GM12878 (cell line): ENCODE measurements at regions not wholly inside any gene's neighbourhood (a gene's known extent, or its start where the extent isn't known, plus 50 kb on each side); places are given as distances from the start of the nearest gene placed in this dataset.

ENCODE experiments used
- ATAC-seq: fragments of 200-7000 bp; cut with Tn5 transposase; 3 replicates; pipeline ENCODE4 v1.9.1; 2020; ENCODE audit warnings: mild to moderate bottlenecking, moderate library complexity
- BruUV-seq: library from RNA; stranded (reverse); fragments of 400-500 nt; replicated peaks from 2 replicates; lab custom pipeline; 2021; lab: Mats Ljungman, UMichigan
- CTCF ChIA-PET: fragments of 300-600 bp; sonication (Branson Sonifier 250); formaldehyde crosslinking; extraction: SDS; loops from one replicate; lab custom pipeline; 2021; ENCODE audit warnings: inconsistent platforms; lab: Yijun Ruan, JAX
- POLR2A ChIA-PET: fragments of 350-600 bp; formaldehyde crosslinking; extraction: SDS; loops from one replicate; lab custom pipeline; 2021; ENCODE audit warnings: inconsistent platforms; lab: Charles Lee
- RAD21 ChIA-PET: fragments of 300-600 bp; sonication (Branson Sonifier 250); formaldehyde crosslinking; loops from one replicate; lab custom pipeline; 2023; ENCODE audit warnings: antibody characterized with exemption; ENCODE audit not compliant: unreplicated experiment; lab: Charles Lee
- SMC1A ChIA-PET: fragments of 300-600 bp; sonication (Branson Sonifier 250); formaldehyde crosslinking; loops from one replicate; lab custom pipeline; 2023; ENCODE audit not compliant: unreplicated experiment, uncharacterized antibody; lab: Charles Lee
- DNase-seq: peaks from one replicate; pipeline ENCODE4 v3.0.0-alpha.2; 2011; ENCODE audit warnings: low read depth, low spot score
- FAIRE-seq: peaks from 3 replicates; lab custom pipeline; 2011; peaks lifted over from hg19 to GRCh38; lab: Jason Lieb, UNC
- H2AFZ ChIP-seq: 2 replicates; pipeline ENCODE4 v1.6.0; 2011; ENCODE audit warnings: low read depth, low read length, control low read depth; ENCODE audit not compliant: control insufficient read depth
- H3K27ac ChIP-seq: 2 replicates; pipeline ENCODE4 v1.5.1; 2011; ENCODE audit warnings: control low read depth; ENCODE audit not compliant: control insufficient read depth, insufficient read depth
- H3K27me3 ChIP-seq, 2 experiments: replicated peaks in 1 of 2; 2 replicates each; pipeline versions ENCODE4 v1.6.0 to v1.6.1; 2011; ENCODE audit warnings: low read length in 1 of 2; ENCODE audit not compliant: control insufficient read depth in 2 of 2, insufficient read depth in 2 of 2
- H3K36me3 ChIP-seq, 2 experiments: 2 replicates each; pipeline ENCODE4 v1.5.1; 2011; ENCODE audit warnings: low read length in 1 of 2; ENCODE audit not compliant: control insufficient read depth in 2 of 2, insufficient read depth in 2 of 2
- H3K4me1 ChIP-seq: 2 replicates; pipeline ENCODE4 v1.6.1; 2011; ENCODE audit warnings: mild to moderate bottlenecking, low read length, moderate library complexity, mixed read lengths; ENCODE audit not compliant: control insufficient read depth, insufficient read depth
- H3K4me2 ChIP-seq: 2 replicates; pipeline ENCODE4 v1.6.0; 2011; ENCODE audit warnings: control low read depth; ENCODE audit not compliant: control insufficient read depth, insufficient read depth
- H3K4me3 ChIP-seq: fragments of 200-600 bp; sonication (generic); 2 replicates; pipeline ENCODE4 v1.5.1; 2016
- H3K79me2 ChIP-seq: 2 replicates; pipeline ENCODE4 v1.6.0; 2011; ENCODE audit warnings: low read length; ENCODE audit not compliant: control insufficient read depth, insufficient read depth
- H3K9ac ChIP-seq: 2 replicates; pipeline ENCODE4 v1.8.0; 2011; ENCODE audit warnings: low read length, control low read depth, mixed read lengths; ENCODE audit not compliant: control insufficient read depth, insufficient read depth
- H3K9me3 ChIP-seq: replicated peaks from 3 replicates; pipeline ENCODE4 v1.5.1; 2011; ENCODE audit warnings: mild to moderate bottlenecking, low read length; ENCODE audit not compliant: control insufficient read depth, insufficient read depth
- H4K20me1 ChIP-seq: 2 replicates; pipeline ENCODE4 v1.6.0; 2011; ENCODE audit not compliant: control insufficient read depth, insufficient read depth
- ATF3 ChIP-seq: IDR thresholded peaks from 2 replicates; pipeline ENCODE4 v1.6.1; 2011; ENCODE audit warnings: low read depth, mild to moderate bottlenecking, low read length, moderate library complexity, borderline replicate concordance; ENCODE audit errors: extremely low read depth
- CREM ChIP-seq: IDR thresholded peaks from 2 replicates; pipeline ENCODE4 v1.6.1; 2014; ENCODE audit warnings: antibody characterized with exemption, low read depth
- CTCF ChIP-seq, 3 experiments: IDR thresholded peaks in 2 of 3; conservative IDR thresholded peaks in 1 of 3; 2 replicates each; pipeline ENCODE4 v1.5.1; 2011; ENCODE audit warnings: low read depth in 3 of 3, low read length in 3 of 3, mild to moderate bottlenecking in 3 of 3, control low read depth in 2 of 3, moderate library complexity in 2 of 3, inconsistent platforms in 1 of 3, mixed read lengths in 1 of 3; ENCODE audit not compliant: control insufficient read depth in 2 of 3, insufficient read depth in 1 of 3; ENCODE audit errors: extremely low read depth in 1 of 3
- GABPA ChIP-seq: IDR thresholded peaks from 2 replicates; pipeline ENCODE4 v1.6.1; 2014; ENCODE audit warnings: antibody characterized with exemption, low read depth, mild to moderate bottlenecking, inconsistent platforms
- IKZF1 ChIP-seq: fragments of 450-650 bp; conservative IDR thresholded peaks from 2 replicates; pipeline ENCODE4 v1.6.1; 2017; ENCODE audit warnings: antibody characterized with exemption, mild to moderate bottlenecking
- IRF4 ChIP-seq: IDR thresholded peaks from 2 replicates; pipeline ENCODE4 v1.6.1; 2011; ENCODE audit warnings: low read depth, low read length
- IRF5 ChIP-seq: fragments of 450-650 bp; IDR thresholded peaks from 2 replicates; pipeline ENCODE4 v1.6.1; 2017; ENCODE audit warnings: borderline replicate concordance
- JUNB ChIP-seq: IDR thresholded peaks from 2 replicates; pipeline ENCODE4 v1.6.1; 2016; ENCODE audit warnings: antibody characterized with exemption, mild to moderate bottlenecking
- KDM1A ChIP-seq: fragments of 200-600 bp; sonication (generic); IDR thresholded peaks from 2 replicates; pipeline ENCODE4 v1.6.1; 2016; ENCODE audit warnings: borderline replicate concordance
- PAX5 ChIP-seq: IDR thresholded peaks from 2 replicates; pipeline ENCODE4 v1.6.1; 2011; ENCODE audit warnings: low read depth, low read length, borderline replicate concordance
- PBX3 ChIP-seq: IDR thresholded peaks from 2 replicates; pipeline ENCODE4 v1.6.1; 2011; ENCODE audit warnings: mild to moderate bottlenecking, low read depth, low read length, moderate library complexity; ENCODE audit not compliant: insufficient replicate concordance
- POU2F2 ChIP-seq: IDR thresholded peaks from 3 replicates; pipeline ENCODE4 v1.6.1; 2011; ENCODE audit warnings: low read depth, mild to moderate bottlenecking, low read length, borderline replicate concordance
- RAD21 ChIP-seq: IDR thresholded peaks from 2 replicates; pipeline ENCODE4 v1.6.1; 2011; ENCODE audit warnings: mild to moderate bottlenecking, low read depth, low read length, moderate library complexity; ENCODE audit not compliant: insufficient read depth
- SMAD1 ChIP-seq: fragments of 450-650 bp; IDR thresholded peaks from 2 replicates; pipeline ENCODE4 v1.6.1; 2018; ENCODE audit warnings: mild to moderate bottlenecking, low read depth; ENCODE audit not compliant: partially characterized antibody
- TBL1XR1 ChIP-seq: IDR thresholded peaks from 2 replicates; pipeline ENCODE4 v1.6.1; 2012; ENCODE audit warnings: low read depth, low read length, improper control_type of control experiment
- USF2 ChIP-seq: IDR thresholded peaks from 2 replicates; pipeline ENCODE4 v1.6.1; 2011; ENCODE audit warnings: low read depth, low read length, improper control_type of control experiment, borderline replicate concordance
- ZZZ3 ChIP-seq: IDR thresholded peaks from 2 replicates; pipeline ENCODE4 v1.6.1; 2011; ENCODE audit warnings: low read depth; ENCODE audit not compliant: control insufficient read depth, insufficient read length
- WGBS: methylation state at CpG from one replicate; pipeline ENCODE4 v1.1.6; 2016; ENCODE audit warnings: low lambda C conversion rate; ENCODE audit not compliant: insufficient replicate concordance, insufficient coverage; ENCODE audit errors: missing lambda C conversion rate; 5-methylcytosine and 5-hydroxymethylcytosine counted together
- in situ Hi-C: fragments of 300-500 bp; cut with MboI; formaldehyde crosslinking; loops from 9 replicates; pipeline ENCODE4 v1.14.3; 2018; ENCODE audit warnings: mixed read lengths
- intact Hi-C: fragments of 100-400 bp; cut with micrococcal nuclease; formaldehyde crosslinking; loops from one replicate; pipeline ENCODE4 v1.14.2; 2022; ENCODE audit not compliant: unreplicated experiment

- no peak for TF ChIP-seq ATF3
- TF ChIP-seq IRF5: no peak
Observed at GRCh38 chr6:113412589-113413357, 444.4 kb upstream of the MARCKS start (continued).

GRCh38 chr6:113414511-113414910 is 442.6 kb upstream of the MARCKS start:
- Histone ChIP-seq H3K4me3 (no peak overlapping the region), H3K9ac (no peak overlapping the region), H3K79me2 (no peaks in the 10 kb centered on the region), H3K36me3 (no peaks in the 10 kb centered on the region), H3K27me3 (no peaks in the 10 kb centered on the region), H3K27ac (no peak overlapping the region), H4K20me1 (no peaks in the 10 kb centered on the region), H3K4me2 (no peak overlapping the region), H3K4me1 (no peaks in the 10 kb centered on the region), H2AFZ (no peak overlapping the region), H3K9me3 (no peaks in the 10 kb centered on the region)
- FAIRE-seq (no peak), ATAC-seq (peak; percentile 55), DNase-seq (no peak)
- WGBS: 52% methylated on average over 3 of the region's 3 CpGs
- intact Hi-C loops (no loop called here), in situ Hi-C loops (no loop called here)
- POLR2A ChIA-PET: no interaction called here
- SMC1A ChIA-PET: no interaction called here
- RAD21 ChIA-PET: no interaction called here
- BruUV-seq: no TSS peak
- CTCF ChIA-PET: no interaction called here
- TF ChIP-seq USF2 (no peak), SMAD1 (no peak), PBX3 (no peak), TBL1XR1 (no peak), RAD21 (peak; percentile 3; the same call in 1 of the 2 replicates), POU2F2 (no peak), KDM1A (no peak), GABPA (no peak), CTCF (IDR thresholded peaks at IDR 0.05 in 2 of 3, conservative IDR thresholded peaks at IDR 0.05 in 1 of 3; ENCODE audit: control insufficient read depth in 2 of 3, extremely low read depth in 1 of 3, insufficient read depth in 1 of 3, low read depth in 3 of 3, low read length in 3 of 3) (peak in 2 of 3 experiments; percentile 8 to 12; a peak in 1 of 6 replicates), CREM (no peak), IRF4 (no peak), ZZZ3 (no peak), PAX5 (no peak), IKZF1 (no peak), JUNB (0 out of 2 replicates have a peak, but pooled peaks have one; percentile 10)
